ENCODE measurements at regions not wholly inside any gene's neighbourhood (a gene's known extent, or its start where the extent isn't known, plus 50 kb on each side); places are given as distances from the start of the nearest gene placed in this dataset.

- Histone ChIP-seq H3K4me2 (ENCODE audit: low read length) (no peak overlapping the region), H4K91ac (ENCODE audit: low read depth, low read length) (no peak overlapping the region), H2BK12ac (ENCODE audit: low read length) (no peak overlapping the region), H2BK5ac (ENCODE audit: low read depth, low read length, poor library complexity) (no peak overlapping the region), H2AFZ (ENCODE audit: insufficient read depth, low read length, poor library complexity) (no peak overlapping the region), H3K4ac (ENCODE audit: low read depth, low read length) (no peak overlapping the region), H3K4me3 (ENCODE audit: low read depth, low read length) (no peak overlapping the region), H3K23ac (ENCODE audit: low read length) (no peak overlapping the region), H3K18ac (ENCODE audit: low read length) (no peak overlapping the region), H3K9ac (ENCODE audit: low read length) (no peak overlapping the region), H3K79me1 (ENCODE audit: low read length) (no peaks in the 10 kb centered on the region), H2AK5ac (ENCODE audit: low read length) (no peak overlapping the region), H4K12ac (ENCODE audit: low read depth, low read length) (no peak overlapping the region), H2BK120ac (ENCODE audit: insufficient read depth, low read length, poor library complexity) (no peak overlapping the region), H3K79me2 (ENCODE audit: control insufficient read depth, insufficient read depth, low read length, poor library complexity) (no peaks in the 10 kb centered on the region), H3K9me3 (ENCODE audit: insufficient read depth, low read depth, low read length) (no peaks in the 10 kb centered on the region), H4K8ac (ENCODE audit: low read depth, low read length) (no peak overlapping the region), H3K27ac (ENCODE audit: low read depth, low read length) (no peak overlapping the region), H3K14ac (ENCODE audit: low read length) (no peak overlapping the region), H3K36me3 (ENCODE audit: control insufficient read depth in 1 of 2, insufficient read depth in 2 of 2, low read length in 2 of 2) (no peaks in the 10 kb centered on the region), H3K4me1 (ENCODE audit: control insufficient read depth in 1 of 2, insufficient read depth in 2 of 2, low read length in 2 of 2) (no peaks in the 10 kb centered on the region), H3K27me3 (ENCODE audit: insufficient read depth, low read length) (no peaks in the 10 kb centered on the region)
- no peak for DNase-seq
- no CpG with 5 or more reads among the region's 1 CpG for WGBS (ENCODE audit: extremely low coverage, insufficient coverage, insufficient read length)
Measured at GRCh38 chr18:53798516-53798915, 426.0 kb downstream of the MBD2 start.

- no CpG with 5 or more reads among the region's 2 CpGs for WGBS (ENCODE audit: extremely low coverage, insufficient coverage, insufficient read length)
- Histone ChIP-seq H2AK5ac (ENCODE audit: low read length) (no peak overlapping the region), H3K27me3 (ENCODE audit: insufficient read depth, low read length) (no peaks in the 10 kb centered on the region), H3K9me3 (ENCODE audit: insufficient read depth, low read depth, low read length) (no peaks in the 10 kb centered on the region), H3K27ac (ENCODE audit: low read depth, low read length) (no peak overlapping the region), H3K79me1 (ENCODE audit: low read length) (no peaks in the 10 kb centered on the region), H2BK120ac (ENCODE audit: insufficient read depth, low read length, poor library complexity) (no peak overlapping the region), H3K4me2 (ENCODE audit: low read length) (no peak overlapping the region), H3K79me2 (ENCODE audit: control insufficient read depth, insufficient read depth, low read length, poor library complexity) (no peaks in the 10 kb centered on the region), H4K12ac (ENCODE audit: low read depth, low read length) (no peak overlapping the region), H3K4me1 (ENCODE audit: control insufficient read depth in 1 of 2, insufficient read depth in 2 of 2, low read length in 2 of 2) (no peaks in the 10 kb centered on the region), H3K14ac (ENCODE audit: low read length) (no peak overlapping the region), H2BK12ac (ENCODE audit: low read length) (no peak overlapping the region), H2BK5ac (ENCODE audit: low read depth, low read length, poor library complexity) (no peak overlapping the region), H3K23ac (ENCODE audit: low read length) (no peak overlapping the region), H2AFZ (ENCODE audit: insufficient read depth, low read length, poor library complexity) (no peak overlapping the region), H3K36me3 (ENCODE audit: control insufficient read depth in 1 of 2, insufficient read depth in 2 of 2, low read length in 2 of 2) (no peaks in the 10 kb centered on the region), H3K18ac (ENCODE audit: low read length) (no peak overlapping the region), H3K9ac (ENCODE audit: low read length) (no peak overlapping the region), H3K4me3 (ENCODE audit: low read depth, low read length) (no peak overlapping the region), H4K8ac (ENCODE audit: low read depth, low read length) (no peak overlapping the region), H4K91ac (ENCODE audit: low read depth, low read length) (no peak overlapping the region), H3K4ac (ENCODE audit: low read depth, low read length) (no peak overlapping the region)
- DNase-seq = no peak
Measured at GRCh38 chr18:53797998-53798495, 426.4 kb downstream of the MBD2 start.

GRCh38 chr18:53796040-53796729, 428.3 kb downstream of the MBD2 start:
- Histone ChIP-seq H3K79me2 (ENCODE audit: control insufficient read depth, insufficient read depth, low read length, poor library complexity) (no peaks in the 10 kb centered on the region), H2AFZ (ENCODE audit: insufficient read depth, low read length, poor library complexity) (no peak overlapping the region), H3K27ac (ENCODE audit: low read depth, low read length) (no peak overlapping the region), H3K36me3 (ENCODE audit: control insufficient read depth in 1 of 2, insufficient read depth in 2 of 2, low read length in 2 of 2) (no peaks in the 10 kb centered on the region), H3K14ac (ENCODE audit: low read length) (no peak overlapping the region), H3K4me2 (ENCODE audit: low read length) (no peak overlapping the region), H2BK5ac (ENCODE audit: low read depth, low read length, poor library complexity) (no peak overlapping the region), H3K4me1 (ENCODE audit: control insufficient read depth in 1 of 2, insufficient read depth in 2 of 2, low read length in 2 of 2) (no peaks in the 10 kb centered on the region), H2BK120ac (ENCODE audit: insufficient read depth, low read length, poor library complexity) (no peak overlapping the region), H3K23ac (ENCODE audit: low read length) (no peak overlapping the region), H3K27me3 (ENCODE audit: insufficient read depth, low read length) (no peaks in the 10 kb centered on the region), H3K4me3 (ENCODE audit: low read depth, low read length) (no peak overlapping the region), H4K8ac (ENCODE audit: low read depth, low read length) (no peak overlapping the region), H4K91ac (ENCODE audit: low read depth, low read length) (no peak overlapping the region), H2AK5ac (ENCODE audit: low read length) (no peak overlapping the region), H3K9ac (ENCODE audit: low read length) (no peak overlapping the region), H2BK12ac (ENCODE audit: low read length) (no peak overlapping the region), H3K4ac (ENCODE audit: low read depth, low read length) (no peak overlapping the region), H3K79me1 (ENCODE audit: low read length) (no peaks in the 10 kb centered on the region), H4K12ac (ENCODE audit: low read depth, low read length) (no peak overlapping the region), H3K18ac (ENCODE audit: low read length) (no peak overlapping the region), H3K9me3 (ENCODE audit: insufficient read depth, low read depth, low read length) (no peaks in the 10 kb centered on the region)
- DNase-seq = peak in 1 of 2 donors; percentile 65
- WGBS (ENCODE audit: extremely low coverage, insufficient coverage, insufficient read length) = no CpG with 5 or more reads among the region's 1 CpG

GRCh38 chr18:53795610-53796009, 428.9 kb downstream of the MBD2 start:
- H3K4me1 ChIP-seq (ENCODE audit: control insufficient read depth in 1 of 2, insufficient read depth in 2 of 2, low read length in 2 of 2) = no peaks in the 10 kb centered on the region
- no peak overlapping the region for H4K8ac ChIP-seq (ENCODE audit: low read depth, low read length)
- no peak overlapping the region for H3K18ac ChIP-seq (ENCODE audit: low read length)
- H4K12ac ChIP-seq (ENCODE audit: low read depth, low read length) = no peak overlapping the region
- no peak overlapping the region for H3K14ac ChIP-seq (ENCODE audit: low read length)
- H3K36me3 ChIP-seq (ENCODE audit: control insufficient read depth in 1 of 2, insufficient read depth in 2 of 2, low read length in 2 of 2) = no peaks in the 10 kb centered on the region
- H2BK120ac ChIP-seq (ENCODE audit: insufficient read depth, low read length, poor library complexity) = no peak overlapping the region
- no peaks in the 10 kb centered on the region for H3K27me3 ChIP-seq (ENCODE audit: insufficient read depth, low read length)
- no peak overlapping the region for H4K91ac ChIP-seq (ENCODE audit: low read depth, low read length)
- H3K4me3 ChIP-seq (ENCODE audit: low read depth, low read length) = no peak overlapping the region
- no peak overlapping the region for H3K4ac ChIP-seq (ENCODE audit: low read depth, low read length)
- H3K9ac ChIP-seq (ENCODE audit: low read length) = no peak overlapping the region
- H3K4me2 ChIP-seq (ENCODE audit: low read length) = no peak overlapping the region
- H2AFZ ChIP-seq (ENCODE audit: insufficient read depth, low read length, poor library complexity) = no peak overlapping the region
- H3K79me2 ChIP-seq (ENCODE audit: control insufficient read depth, insufficient read depth, low read length, poor library complexity) = no peaks in the 10 kb centered on the region
- H2BK5ac ChIP-seq (ENCODE audit: low read depth, low read length, poor library complexity) = no peak overlapping the region
- H2BK12ac ChIP-seq (ENCODE audit: low read length) = no peak overlapping the region
- H3K27ac ChIP-seq (ENCODE audit: low read depth, low read length) = no peak overlapping the region
- no peak overlapping the region for H3K23ac ChIP-seq (ENCODE audit: low read length)
- no peaks in the 10 kb centered on the region for H3K79me1 ChIP-seq (ENCODE audit: low read length)
- H2AK5ac ChIP-seq (ENCODE audit: low read length) = no peak overlapping the region
- no peaks in the 10 kb centered on the region for H3K9me3 ChIP-seq (ENCODE audit: insufficient read depth, low read depth, low read length)
- no peak for DNase-seq
